ENCODE measurements at regions not wholly inside any gene's neighbourhood (a gene's known extent, or its start where the extent isn't known, plus 50 kb on each side); places are given as distances from the start of the nearest gene placed in this dataset.

DNA sequence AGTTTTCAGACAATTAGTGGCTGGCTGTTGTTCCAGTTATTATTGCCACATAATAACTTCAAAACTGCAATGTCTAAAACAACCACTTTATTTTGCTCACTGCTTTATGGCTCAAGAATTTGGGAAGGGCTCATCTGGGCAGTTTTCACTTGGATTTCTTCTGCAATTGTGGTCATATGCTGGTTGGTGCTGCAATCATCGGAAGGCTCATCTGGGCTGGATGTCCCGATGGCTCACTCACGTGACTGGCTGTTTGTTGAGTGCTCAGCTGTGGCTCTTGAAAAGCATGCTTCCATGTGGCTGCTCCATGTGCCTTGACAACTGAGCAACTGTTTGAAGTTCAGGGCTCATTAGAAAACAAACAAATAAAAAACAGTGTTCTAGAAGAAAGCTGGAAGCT, 1032.5 kb downstream of the DTWD2 start:
- Histone ChIP-seq H3K27me3 (ENCODE audit: insufficient read depth, low read depth) (no peaks in the 10 kb centered on the region), H2AFZ (ENCODE audit: low read depth) (no peak overlapping the region), H3K79me2 (ENCODE audit: insufficient read depth, low read depth) (no peaks in the 10 kb centered on the region), H3K27ac (no peak overlapping the region), H3K4me2 (no peak overlapping the region), H3K9ac (no peak overlapping the region), H4K20me1 (ENCODE audit: insufficient read depth) (no peaks in the 10 kb centered on the region), H3K4me3 (IDR thresholded peaks at IDR 0.05; ENCODE audit: insufficient read depth, low read depth, low read length) (no peak overlapping the region), H3K36me3 (ENCODE audit: insufficient read depth) (no peaks in the 10 kb centered on the region), H3K4me1 (ENCODE audit: low read depth, poor library complexity, severe bottlenecking) (peaks cover 17% of the 10 kb centered on the region)
- TF ChIP-seq, protein P1, sequence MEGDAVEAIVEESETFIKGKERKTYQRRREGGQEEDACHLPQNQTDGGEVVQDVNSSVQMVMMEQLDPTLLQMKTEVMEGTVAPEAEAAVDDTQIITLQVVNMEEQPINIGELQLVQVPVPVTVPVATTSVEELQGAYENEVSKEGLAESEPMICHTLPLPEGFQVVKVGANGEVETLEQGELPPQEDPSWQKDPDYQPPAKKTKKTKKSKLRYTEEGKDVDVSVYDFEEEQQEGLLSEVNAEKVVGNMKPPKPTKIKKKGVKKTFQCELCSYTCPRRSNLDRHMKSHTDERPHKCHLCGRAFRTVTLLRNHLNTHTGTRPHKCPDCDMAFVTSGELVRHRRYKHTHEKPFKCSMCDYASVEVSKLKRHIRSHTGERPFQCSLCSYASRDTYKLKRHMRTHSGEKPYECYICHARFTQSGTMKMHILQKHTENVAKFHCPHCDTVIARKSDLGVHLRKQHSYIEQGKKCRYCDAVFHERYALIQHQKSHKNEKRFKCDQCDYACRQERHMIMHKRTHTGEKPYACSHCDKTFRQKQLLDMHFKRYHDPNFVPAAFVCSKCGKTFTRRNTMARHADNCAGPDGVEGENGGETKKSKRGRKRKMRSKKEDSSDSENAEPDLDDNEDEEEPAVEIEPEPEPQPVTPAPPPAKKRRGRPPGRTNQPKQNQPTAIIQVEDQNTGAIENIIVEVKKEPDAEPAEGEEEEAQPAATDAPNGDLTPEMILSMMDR (conservative IDR thresholded peaks at IDR 0.05; ENCODE audit: low read depth, low read length) = no peak

DNA sequence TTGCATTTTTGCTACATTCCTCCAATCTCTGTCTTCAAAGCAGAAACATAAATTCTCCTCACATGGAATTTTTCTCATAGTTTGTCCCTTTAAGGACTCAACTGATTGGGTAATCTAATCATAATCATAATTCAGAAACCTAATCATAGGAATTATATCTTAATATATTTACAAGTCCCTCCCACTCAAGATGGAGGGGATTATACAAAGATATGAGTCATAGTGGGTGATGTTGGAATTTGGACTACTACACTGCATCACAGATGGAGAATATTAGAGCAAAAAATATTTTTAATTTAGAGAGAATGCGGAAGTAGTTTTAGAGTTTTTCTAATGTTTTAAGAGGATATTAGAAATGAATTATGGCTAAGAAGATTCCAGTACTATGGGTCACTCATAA, 1034.0 kb downstream of the DTWD2 start:
- H3K4me3 ChIP-seq (IDR thresholded peaks at IDR 0.05; ENCODE audit: insufficient read depth, low read depth, low read length) = no peak overlapping the region
- no peak overlapping the region for H3K4me2 ChIP-seq
- no peak overlapping the region for H3K27ac ChIP-seq
- H2AFZ ChIP-seq (ENCODE audit: low read depth) = no peak overlapping the region
- no peaks in the 10 kb centered on the region for H3K79me2 ChIP-seq (ENCODE audit: insufficient read depth, low read depth)
- no peak overlapping the region for H3K9ac ChIP-seq
- no peaks in the 10 kb centered on the region for H3K36me3 ChIP-seq (ENCODE audit: insufficient read depth)
- TF ChIP-seq, protein P1 (conservative IDR thresholded peaks at IDR 0.05; ENCODE audit: low read depth, low read length) = no peak
- peaks cover 17% of the 10 kb centered on the region for H3K4me1 ChIP-seq (ENCODE audit: low read depth, poor library complexity, severe bottlenecking)
- no peaks in the 10 kb centered on the region for H4K20me1 ChIP-seq (ENCODE audit: insufficient read depth)
- H3K27me3 ChIP-seq (ENCODE audit: insufficient read depth, low read depth) = no peaks in the 10 kb centered on the region

DNA sequence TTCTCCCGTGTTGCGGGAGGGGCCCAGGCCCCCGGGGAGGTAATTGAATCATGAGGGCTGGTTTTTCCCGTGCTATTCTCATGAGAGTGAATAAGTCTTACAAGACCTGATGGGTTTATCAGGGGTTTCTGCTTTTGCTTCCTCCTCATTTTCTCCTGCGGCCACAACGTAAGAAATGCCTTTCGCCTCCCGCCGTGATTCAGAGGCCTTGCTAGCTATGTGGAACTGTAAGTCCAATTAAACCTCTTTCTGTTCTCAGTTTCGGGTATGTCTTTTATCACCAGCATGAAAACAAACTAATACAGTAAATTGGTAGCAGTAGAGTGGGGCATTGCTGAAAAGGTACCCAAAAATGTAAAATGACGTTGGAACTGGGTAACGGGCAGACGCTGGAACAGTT, 1035.1 kb downstream of the DTWD2 start:
- H4K20me1 ChIP-seq (ENCODE audit: insufficient read depth) = no peaks in the 10 kb centered on the region
- no peaks in the 10 kb centered on the region for H3K79me2 ChIP-seq (ENCODE audit: insufficient read depth, low read depth)
- TF ChIP-seq, protein P1 (conservative IDR thresholded peaks at IDR 0.05; ENCODE audit: low read depth, low read length) = no peak
- peaks cover 17% of the 10 kb centered on the region for H3K4me1 ChIP-seq (ENCODE audit: low read depth, poor library complexity, severe bottlenecking)
- no peak overlapping the region for H3K4me2 ChIP-seq
- no peak overlapping the region for H3K9ac ChIP-seq
- no peaks in the 10 kb centered on the region for H3K27me3 ChIP-seq (ENCODE audit: insufficient read depth, low read depth)
- H2AFZ ChIP-seq (ENCODE audit: low read depth) = no peak overlapping the region
- no peak overlapping the region for H3K27ac ChIP-seq
- no peak overlapping the region for H3K4me3 ChIP-seq (IDR thresholded peaks at IDR 0.05; ENCODE audit: insufficient read depth, low read depth, low read length)
- no peaks in the 10 kb centered on the region for H3K36me3 ChIP-seq (ENCODE audit: insufficient read depth)

DNA sequence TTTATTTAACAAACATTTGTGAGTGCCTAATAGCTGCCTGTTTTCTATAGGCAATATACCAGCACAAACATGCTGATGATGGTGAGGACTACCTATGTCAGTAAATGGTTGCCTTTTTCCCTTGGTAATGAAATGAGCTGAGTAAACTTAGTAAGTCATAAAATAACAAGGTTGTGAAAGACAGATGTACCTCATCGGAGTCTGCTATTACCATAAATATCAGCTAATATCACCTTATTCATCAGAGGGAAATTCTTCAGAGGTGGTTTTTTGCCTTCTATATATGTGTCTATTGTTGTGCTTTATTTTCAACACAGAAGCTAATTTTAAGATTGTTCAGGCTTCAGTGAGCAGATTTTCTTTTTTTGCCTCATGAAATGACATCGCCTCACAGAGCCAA, 1040.5 kb downstream of the DTWD2 start:
- H3K9ac ChIP-seq = no peak overlapping the region
- no peak overlapping the region for H3K4me2 ChIP-seq
- no peaks in the 10 kb centered on the region for H3K36me3 ChIP-seq (ENCODE audit: insufficient read depth)
- no peak overlapping the region for H3K27ac ChIP-seq
- no peaks in the 10 kb centered on the region for H3K27me3 ChIP-seq (ENCODE audit: insufficient read depth, low read depth)
- no peak overlapping the region for H3K4me3 ChIP-seq (IDR thresholded peaks at IDR 0.05; ENCODE audit: insufficient read depth, low read depth, low read length)
- H3K4me1 ChIP-seq (ENCODE audit: low read depth, poor library complexity, severe bottlenecking) = peaks cover 3% of the 10 kb centered on the region
- H3K79me2 ChIP-seq (ENCODE audit: insufficient read depth, low read depth) = no peaks in the 10 kb centered on the region
- no peak overlapping the region for H2AFZ ChIP-seq (ENCODE audit: low read depth)
- TF ChIP-seq, protein P1 (conservative IDR thresholded peaks at IDR 0.05; ENCODE audit: low read depth, low read length) = no peak
- no peaks in the 10 kb centered on the region for H4K20me1 ChIP-seq (ENCODE audit: insufficient read depth)

Data from KMS-11 (cell line).